Heart left ventricle (tissue), 16 donors: ENCODE measurements at regions not wholly inside any gene's neighbourhood (a gene's known extent, or its start where the extent isn't known, plus 50 kb on each side); places are given as distances from the start of the nearest gene placed in this dataset.

Source experiments
- ATAC-seq, 4 donors: fragments of 200-7000 bp; cut with Tn5 transposase; one replicate each; pipeline ENCODE4 v1.9.1; 2020 to 2022; ENCODE audit warnings: moderate library complexity in 4 of 4, mild to moderate bottlenecking in 3 of 4, moderate number of reproducible peaks in 1 of 4
- DNase-seq, 5 donors: peaks; one replicate each; pipeline ENCODE4 v3.0.0-alpha.2; 2020
- H3K27ac ChIP-seq, 12 donors: fragments of 200-600 bp; sonication (generic) in 4 of 12; one replicate each; pipeline versions ENCODE4 v1.5.0 to v1.8.0; 2016 to 2022; ENCODE audit warnings: mild to moderate bottlenecking in 2 of 12
- H3K27me3 ChIP-seq, 9 donors: fragments of 200-600 bp; sonication (generic) in 2 of 9; one replicate each; pipeline versions ENCODE4 v1.5.1 to v1.8.0; 2016 to 2022; ENCODE audit warnings: mild to moderate bottlenecking in 3 of 9
- H3K36me3 ChIP-seq, 9 donors: fragments of 200-600 bp; sonication (generic) in 2 of 9; one replicate each; pipeline versions ENCODE4 v1.5.0 to v1.8.0; 2018 to 2022; ENCODE audit warnings: mild to moderate bottlenecking in 2 of 9
- H3K4me1 ChIP-seq, 12 donors: fragments of 200-600 bp; sonication (generic) in 4 of 12; one replicate each; pipeline versions ENCODE4 v1.5.0 to v1.8.0; 2016 to 2022; ENCODE audit warnings: mild to moderate bottlenecking in 3 of 12
- H3K4me3 ChIP-seq, 12 donors: fragments of 200-600 bp; sonication (generic) in 4 of 12; one replicate each; pipeline versions ENCODE4 v1.5.0 to v1.8.0; 2017 to 2022; ENCODE audit warnings: mild to moderate bottlenecking in 9 of 12, moderate library complexity in 4 of 12
- H3K9me3 ChIP-seq, 12 donors: fragments of 200-600 bp; sonication (generic) in 4 of 12; one replicate each; pipeline versions ENCODE4 v1.5.0 to v1.8.0; 2016 to 2022; ENCODE audit warnings: mild to moderate bottlenecking in 1 of 12
- CTCF ChIP-seq, 12 donors: fragments of 200-600 bp; sonication (generic) in 4 of 12; IDR thresholded peaks; one replicate each; pipeline versions ENCODE4 v1.5.0 to v1.8.0; 2018 to 2022; ENCODE audit warnings: antibody characterized with exemption in 12 of 12, mild to moderate bottlenecking in 5 of 12
- POLR2A ChIP-seq, 2 donors: fragments of 450-650 bp; IDR thresholded peaks; one replicate each; pipeline ENCODE4 v1.6.1; 2017; ENCODE audit warnings: antibody characterized with exemption in 2 of 2, mild to moderate bottlenecking in 2 of 2, moderate library complexity in 2 of 2
- WGBS, 4 donors: extraction: QIAGEN DNeasy Blood & Tissue Kit in 2 of 4; methylation state at CpG; one replicate each; pipeline versions ENCODE4 v1.1.5 to v1.1.7; 2013 to 2018; 5-methylcytosine and 5-hydroxymethylcytosine counted together
- intact Hi-C, 10 donors: fragments of 100-400 bp; cut with DNase I; formaldehyde crosslinking; loops; one replicate each; pipeline versions ENCODE4 v1.11.1 to v1.14.2; 2022
- donor health status: ischemic (EF 13 %, LVEDD 7.1; RV severe dilation, severe dysfunction).
- donor health status: healthy with polysubstance abuse.
- donor health status: DM: no; HTN: yes; CAD: no.
- donor health status: DM: no; HTN: no; CAD: no.
- donor health status: ischemic (EF 25% LVEDD 6.9; RV normal size, moderate dysfunction).
- donor health status: ischemic (EF 25% LVEDD 5.7; RV mildly dilated, moderate dysfunction).
- donor health status: healthy.
- donor health status: DM: yes; HTN: yes; CAD: no.
- donor health status: ischemic (EF 35%, LVEDD 5.7; RV mildly dilated, moderate dysfunction).
- donor health status: nonischemic (EF 11% LVEDD 7.7; RV severe dilation, severe dysfunction).
- donor health status: DM: yes; HTN: yes; CAD: no.
- donor health status: PGD.
- donor health status: ischemic (EF 29% LVEDD 5.4; RV normal size, mild dysfunction).
- donor health status: nonischemic (EF 23%, LVEDD 6.1; RV moderate dilation, normal function).

- WGBS, 4 donors, result 46 to 50% (median 49%) methylated on average over 13 to 14 of the region's 14 CpGs
- Histone ChIP-seq H3K27me3 (peaks cover 0 to 30% (median 0%) of the 10 kb centered on the region in 9 donors), H3K27ac (no peak overlapping the region)
Observed at GRCh38 chr11:70872955-70873735, 379.2 kb downstream of the SHANK2 start.

GRCh38 chr11:70873736-70874412 is 378.5 kb downstream of the SHANK2 start:
- no peak for TF ChIP-seq CTCF (IDR thresholded peaks at IDR 0.05)
- no peak for TF ChIP-seq POLR2A (IDR thresholded peaks at IDR 0.05)
- Histone ChIP-seq H3K36me3 (no peaks in the 10 kb centered on the region), H3K27ac (no peak overlapping the region), H3K4me3 (no peak overlapping the region), H3K27me3 (peaks cover 0 to 25% (median 0%) of the 10 kb centered on the region in 9 donors), H3K4me1 (no peaks in the 10 kb centered on the region), H3K9me3 (no peaks in the 10 kb centered on the region)
- intact Hi-C loops, result no loop called here
- 42 to 53% (median 47%) methylated on average over 6 of the region's 6 CpGs for WGBS, 4 donors
- DNase-seq (no peak), ATAC-seq (peak in 1 of 4 donors; percentile 51)

More at GRCh38 chr11:70872955-70873735, 379.2 kb downstream of the SHANK2 start:
- DNase-seq (no peak), ATAC-seq (no peak)
- Histone ChIP-seq H3K36me3 (no peaks in the 10 kb centered on the region), H3K4me1 (no peaks in the 10 kb centered on the region), H3K9me3 (no peaks in the 10 kb centered on the region), H3K4me3 (no peak overlapping the region)
- intact Hi-C loops, result no loop called here
- TF ChIP-seq CTCF (IDR thresholded peaks at IDR 0.05) (no peak), POLR2A (IDR thresholded peaks at IDR 0.05) (no peak)

- Histone ChIP-seq H3K27me3 (peaks cover 0 to 19% (median 0%) of the 10 kb centered on the region in 9 donors), H3K4me1 (no peaks in the 10 kb centered on the region), H3K9me3 (no peaks in the 10 kb centered on the region), H3K4me3 (no peak overlapping the region), H3K27ac (no peak overlapping the region), H3K36me3 (no peaks in the 10 kb centered on the region)
- DNase-seq (no peak), ATAC-seq (no peak)
- intact Hi-C loops, result no loop called here
- TF ChIP-seq CTCF (IDR thresholded peaks at IDR 0.05), result no peak
- TF ChIP-seq POLR2A (IDR thresholded peaks at IDR 0.05), result no peak
- WGBS, 4 donors, result 40 to 49% (median 45%) methylated on average over 7 of the region's 7 CpGs
Observed at GRCh38 chr11:70876685-70877084, 375.7 kb downstream of the SHANK2 start.

GRCh38 chr11:70877151-70877550 is 375.2 kb downstream of the SHANK2 start:
- H3K9me3 ChIP-seq, result no peaks in the 10 kb centered on the region
- no peak overlapping the region for H3K4me3 ChIP-seq
- H3K27me3 ChIP-seq, result peaks cover 0 to 17% (median 0%) of the 10 kb centered on the region in 9 donors
- no peak for ATAC-seq
- no peaks in the 10 kb centered on the region for H3K4me1 ChIP-seq
- intact Hi-C loops, result no loop called here
- 71 to 83% (median 81%) methylated on average over 12 of the region's 12 CpGs for WGBS, 4 donors
- H3K36me3 ChIP-seq, result no peaks in the 10 kb centered on the region
- TF ChIP-seq POLR2A (IDR thresholded peaks at IDR 0.05) (no peak), CTCF (IDR thresholded peaks at IDR 0.05) (no peak)
- DNase-seq, result no peak
- H3K27ac ChIP-seq, result no peak overlapping the region
